Germinal center (tissue), 1 donor: ENCODE measurements at regions not wholly inside any gene's neighbourhood (a gene's known extent, or its start where the extent isn't known, plus 50 kb on each side); places are given as distances from the start of the nearest gene placed in this dataset.

Experiments used
- DNase-seq: peaks from one replicate; pipeline ENCODE4 v3.0.0; 2012; ENCODE audit warnings: mixed read lengths, low spot score

GRCh38 chr3:28738425-28738824, 389.8 kb upstream of the AZI2 start:
- DNase-seq = no peak

- DNase-seq = no peak
Measured at GRCh38 chr3:28739647-28740046, 391.0 kb upstream of the AZI2 start.

GRCh38 chr3:28743271-28743670, 394.6 kb upstream of the AZI2 start:
- DNase-seq = no peak

- no peak for DNase-seq
Measured at GRCh38 chr3:28743831-28744230, 395.2 kb upstream of the AZI2 start.

GRCh38 chr3:28745436-28745835, 396.8 kb upstream of the AZI2 start:
- no peak for DNase-seq

- no peak for DNase-seq
Measured at GRCh38 chr3:28745916-28746617, 397.4 kb upstream of the AZI2 start.

- no peak for DNase-seq
Measured at GRCh38 chr3:28746990-28747389, 398.4 kb upstream of the AZI2 start.

GRCh38 chr3:28751864-28752263, 403.2 kb upstream of the AZI2 start:
- no peak for DNase-seq

GRCh38 chr3:28752290-28752689, 403.7 kb upstream of the AZI2 start:
- no peak for DNase-seq

GRCh38 chr3:28756056-28756455, 407.4 kb upstream of the AZI2 start:
- no peak for DNase-seq

GRCh38 chr3:28758115-28758514, 409.5 kb upstream of the AZI2 start:
- DNase-seq = no peak

- DNase-seq = no peak
Measured at GRCh38 chr3:28761375-28761774, 412.8 kb upstream of the AZI2 start.

GRCh38 chr3:28765194-28765593, 416.6 kb upstream of the AZI2 start:
- DNase-seq = no peak

- no peak for DNase-seq
Measured at GRCh38 chr3:28768439-28768838, 419.8 kb upstream of the AZI2 start.

GRCh38 chr3:28777806-28778475, 429.3 kb upstream of the AZI2 start:
- DNase-seq = no peak

GRCh38 chr3:28780480-28780879, 431.9 kb upstream of the AZI2 start:
- DNase-seq = no peak

- DNase-seq = no peak
Measured at GRCh38 chr3:28781053-28781452, 432.4 kb upstream of the AZI2 start.

GRCh38 chr3:28786446-28786845, 437.8 kb upstream of the AZI2 start:
- DNase-seq = no peak

- DNase-seq = no peak
Measured at GRCh38 chr3:28788571-28788970, 439.9 kb upstream of the AZI2 start.

- DNase-seq = no peak
Measured at GRCh38 chr3:28791713-28792255, 443.2 kb upstream of the AZI2 start.

GRCh38 chr3:28792604-28793003, 444.0 kb upstream of the AZI2 start:
- no peak for DNase-seq

GRCh38 chr3:28799084-28799483, 450.5 kb upstream of the AZI2 start:
- DNase-seq = no peak

- no peak for DNase-seq
Measured at GRCh38 chr3:28800203-28800602, 451.6 kb upstream of the AZI2 start.

GRCh38 chr3:28808068-28808467, 459.4 kb upstream of the AZI2 start:
- no peak for DNase-seq
